GM19238 (cell line): ENCODE measurements at regions not wholly inside any gene's neighbourhood (a gene's known extent, or its start where the extent isn't known, plus 50 kb on each side); places are given as distances from the start of the nearest gene placed in this dataset.

Source experiments
- DNase-seq: peaks from one replicate; pipeline ENCODE4 v3.0.0; 2011; ENCODE audit warnings: low spot score; ENCODE audit not compliant: insufficient read length

DNA sequence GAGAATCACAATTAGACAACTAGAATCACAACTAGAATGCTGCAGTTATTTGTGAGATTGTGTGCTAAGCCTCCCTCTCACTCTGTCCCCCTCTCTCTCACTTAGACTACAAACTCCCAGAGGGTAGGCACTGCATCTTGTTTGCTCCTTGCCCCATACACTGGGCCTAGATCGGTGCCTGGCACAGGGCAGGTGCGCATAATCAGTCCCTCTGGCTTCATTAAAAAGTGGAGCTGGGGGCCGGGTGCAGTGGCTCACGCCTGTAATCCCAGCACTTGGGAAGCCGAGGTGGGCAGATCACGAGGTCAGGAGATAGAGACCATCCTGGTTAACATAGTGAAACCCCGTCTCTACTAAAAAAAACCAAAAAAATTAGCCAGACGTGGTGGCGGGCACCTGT is 456.8 kb downstream of the MIAT start:
- DNase-seq = no peak

GRCh38 chr22:27115410-27115809 is 458.0 kb downstream of the MIAT start:
- no peak for DNase-seq

DNA sequence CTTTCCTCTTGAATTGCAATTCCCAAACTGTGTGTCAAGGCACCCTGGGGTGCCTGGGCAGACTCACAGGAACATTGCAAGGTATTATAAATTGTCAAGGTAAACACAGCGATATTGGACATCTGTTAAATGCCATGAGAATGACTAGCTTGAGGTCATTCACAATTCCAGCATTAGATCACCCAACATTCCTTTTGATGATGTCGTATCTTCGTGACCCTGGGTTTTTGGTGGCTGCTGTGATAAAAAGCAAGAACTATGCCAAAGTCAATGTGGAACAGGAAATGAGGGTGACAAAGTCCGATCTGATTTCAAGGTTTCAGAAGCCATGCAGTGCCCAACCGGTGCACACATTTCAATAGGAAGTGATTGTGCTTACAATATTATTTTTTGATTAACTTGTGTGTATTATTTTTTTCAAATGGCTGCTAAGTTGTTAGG is 458.4 kb downstream of the MIAT start:
- DNase-seq = no peak

DNA sequence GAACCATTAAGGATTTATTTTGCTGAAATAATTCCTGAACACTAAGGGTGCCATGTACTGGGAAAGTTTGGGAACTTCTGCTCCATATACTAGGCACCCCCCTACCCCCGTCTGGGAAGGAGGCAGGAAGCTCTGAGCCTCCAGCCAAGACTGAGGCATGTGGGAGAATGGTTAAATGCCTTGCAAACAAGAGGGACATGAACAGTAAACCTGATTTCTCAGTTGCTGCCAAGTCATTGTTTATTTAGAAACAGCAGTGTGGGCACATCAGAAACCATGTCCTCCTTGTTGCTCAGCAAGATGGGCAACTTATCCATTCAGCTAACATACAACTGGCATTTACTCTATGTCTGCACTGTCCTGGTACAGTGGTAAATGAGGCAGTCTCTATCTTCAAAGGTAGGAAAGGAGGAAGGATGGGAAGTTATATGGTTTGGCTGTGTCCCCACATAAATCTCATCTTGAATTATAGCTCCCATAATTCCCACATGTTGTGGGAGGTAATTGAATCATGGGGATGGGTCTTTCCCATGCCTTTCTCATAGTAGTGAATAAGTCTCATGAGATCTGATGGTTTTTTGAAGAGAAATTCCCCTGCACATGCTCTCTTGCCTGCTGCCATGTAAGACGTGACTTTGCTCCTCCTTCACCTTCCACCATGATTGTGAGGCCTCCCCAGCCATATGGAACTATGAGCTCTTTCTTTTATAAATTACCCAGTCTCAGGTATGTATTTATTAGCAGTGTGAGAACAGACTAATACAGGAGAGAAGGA is 459.1 kb downstream of the MIAT start:
- DNase-seq = no peak

DNA sequence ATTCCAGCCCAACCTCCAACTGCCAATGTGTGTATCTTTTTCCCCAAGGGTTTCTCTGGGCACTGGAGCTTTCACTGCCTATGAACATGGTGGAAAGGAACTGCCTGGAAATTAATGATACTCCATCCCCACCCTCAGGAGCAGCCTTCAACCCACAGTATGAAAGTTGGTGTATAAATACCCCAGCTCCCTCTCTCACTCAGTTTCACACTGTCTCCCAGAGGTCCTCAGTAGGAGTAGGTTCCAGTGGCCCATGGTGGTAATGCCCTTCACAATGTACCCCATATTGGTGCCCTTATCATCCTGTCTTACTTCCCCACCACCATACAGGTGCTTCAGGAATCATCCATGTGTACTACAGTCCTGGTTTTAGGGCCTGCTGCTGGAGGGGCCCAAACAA is 462.6 kb downstream of the MIAT start:
- DNase-seq = no peak

DNA sequence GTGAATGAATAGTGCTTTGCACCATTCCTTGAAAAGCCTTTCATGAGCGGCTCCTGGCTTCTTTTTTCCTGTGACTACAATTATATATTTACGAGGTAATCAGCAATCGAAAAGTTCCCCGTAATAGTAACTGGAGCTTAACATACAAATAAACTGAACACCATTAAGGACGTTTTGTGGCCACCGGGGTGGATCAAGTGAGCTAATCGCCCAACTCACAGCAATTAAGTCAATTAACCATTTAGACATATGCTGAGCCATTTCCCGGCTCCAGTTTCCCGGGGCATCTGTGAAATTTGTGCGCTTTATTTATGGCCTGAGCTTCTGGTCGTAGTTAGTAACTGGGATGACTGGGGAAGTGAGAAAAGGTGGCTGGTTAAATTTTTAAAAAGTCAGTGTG is 465.2 kb downstream of the MIAT start:
- DNase-seq = no peak

GRCh38 chr22:27123880-27124279 is 466.5 kb downstream of the MIAT start:
- DNase-seq = no peak

DNA sequence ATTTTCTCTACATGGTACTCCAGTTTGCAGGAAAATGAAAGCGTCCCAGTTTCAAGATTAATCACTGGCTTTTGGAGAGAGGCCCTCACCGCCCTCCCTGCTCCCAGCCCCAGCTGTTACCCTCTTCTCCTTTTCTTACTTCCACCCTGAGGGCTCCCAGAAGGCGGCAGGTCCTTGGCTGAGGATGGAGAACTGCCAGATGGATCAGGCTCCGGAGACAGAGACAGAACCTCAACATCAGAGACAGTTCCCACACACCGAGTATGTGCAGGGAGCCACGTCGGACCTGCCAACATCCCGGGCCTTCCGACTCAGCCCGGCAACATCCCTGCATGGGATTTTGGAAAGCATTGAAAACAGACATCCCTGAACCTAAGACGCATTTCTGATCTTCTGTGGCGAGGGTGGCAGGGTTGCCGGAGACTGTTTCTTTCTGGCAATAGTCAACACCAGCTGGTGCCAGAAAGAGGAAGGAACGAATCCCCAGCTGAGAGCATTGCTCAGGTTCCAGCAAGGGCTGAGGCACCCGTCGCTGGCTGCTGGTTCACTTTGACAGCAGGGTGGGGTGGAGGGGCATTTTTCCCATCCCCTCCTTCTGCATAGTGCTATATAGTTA is 467.1 kb downstream of the MIAT start:
- no peak for DNase-seq

GRCh38 chr22:27125539-27125938 is 468.2 kb downstream of the MIAT start:
- no peak for DNase-seq

DNA sequence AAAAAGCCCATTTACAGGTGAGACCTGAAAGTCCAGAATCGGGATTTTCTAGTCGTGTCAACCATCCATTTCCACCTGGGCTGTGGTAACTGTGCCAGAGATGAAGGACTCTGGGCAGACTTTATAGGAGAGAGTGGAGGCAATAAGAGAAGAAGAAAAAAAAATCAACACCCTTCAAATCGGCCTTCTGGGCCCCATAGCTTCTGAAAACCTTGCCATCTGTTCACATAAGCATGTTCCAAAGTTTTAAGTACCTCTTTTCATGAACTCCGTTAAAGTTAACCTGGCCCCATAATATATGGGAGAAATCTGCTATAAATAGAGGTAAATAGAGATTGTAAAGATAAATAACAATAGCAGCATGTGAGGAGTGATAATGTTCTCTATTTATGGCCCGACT is 470.5 kb downstream of the MIAT start:
- no peak for DNase-seq

GRCh38 chr22:27128461-27129085 is 471.2 kb downstream of the MIAT start:
- DNase-seq = no peak

- no peak for DNase-seq
These were observed 471.9 kb downstream of the MIAT start for GRCh38 chr22:27129266-27129665.

- DNase-seq = no peak
These were observed 473.5 kb downstream of the MIAT start for GRCh38 chr22:27130906-27131305.

- no peak for DNase-seq
These were observed 474.0 kb downstream of the MIAT start for GRCh38 chr22:27131346-27131745.

- DNase-seq = no peak
These were observed 475.0 kb downstream of the MIAT start for GRCh38 chr22:27132400-27132799.

DNA sequence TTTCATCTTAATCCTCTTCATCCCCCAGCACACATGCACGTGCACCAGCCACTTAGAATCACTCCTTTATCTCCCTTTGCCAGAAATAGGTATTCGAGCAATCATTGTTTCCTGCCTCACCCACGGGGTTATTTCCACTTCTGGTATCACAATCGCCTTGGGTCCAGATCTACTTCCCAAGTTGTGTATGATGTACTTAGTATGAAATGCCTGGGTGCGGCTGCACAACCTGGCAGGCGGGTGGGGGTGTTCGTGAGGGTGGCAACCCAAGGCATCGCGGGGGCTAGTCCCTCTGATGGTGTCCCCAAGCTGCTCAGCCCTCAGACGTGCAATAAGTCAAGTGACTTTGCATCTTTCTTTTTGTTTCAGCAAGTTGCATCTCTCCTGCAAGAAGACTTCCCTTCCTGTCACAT is 475.6 kb downstream of the MIAT start:
- no peak for DNase-seq

GRCh38 chr22:27133681-27134314 is 476.4 kb downstream of the MIAT start:
- DNase-seq = no peak

DNA sequence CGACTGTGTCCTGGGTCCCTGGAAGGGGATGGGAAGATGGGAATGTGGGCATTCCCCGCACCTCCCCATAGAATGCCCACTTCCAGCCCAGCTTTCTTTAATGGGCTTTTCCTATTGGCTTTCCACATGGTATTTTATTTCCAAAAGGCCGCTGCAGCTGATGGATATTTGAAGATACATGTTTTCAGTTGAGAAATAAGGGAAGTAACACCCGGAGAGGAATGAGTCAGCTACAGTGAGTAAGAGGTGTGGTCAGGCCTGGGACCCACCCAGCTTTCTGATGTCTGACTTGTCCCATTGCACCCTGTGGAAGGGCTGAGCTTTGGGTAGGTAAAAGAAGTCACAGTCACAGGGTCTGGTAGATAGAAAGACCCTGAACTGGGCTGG is 476.9 kb downstream of the MIAT start:
- no peak for DNase-seq

DNA sequence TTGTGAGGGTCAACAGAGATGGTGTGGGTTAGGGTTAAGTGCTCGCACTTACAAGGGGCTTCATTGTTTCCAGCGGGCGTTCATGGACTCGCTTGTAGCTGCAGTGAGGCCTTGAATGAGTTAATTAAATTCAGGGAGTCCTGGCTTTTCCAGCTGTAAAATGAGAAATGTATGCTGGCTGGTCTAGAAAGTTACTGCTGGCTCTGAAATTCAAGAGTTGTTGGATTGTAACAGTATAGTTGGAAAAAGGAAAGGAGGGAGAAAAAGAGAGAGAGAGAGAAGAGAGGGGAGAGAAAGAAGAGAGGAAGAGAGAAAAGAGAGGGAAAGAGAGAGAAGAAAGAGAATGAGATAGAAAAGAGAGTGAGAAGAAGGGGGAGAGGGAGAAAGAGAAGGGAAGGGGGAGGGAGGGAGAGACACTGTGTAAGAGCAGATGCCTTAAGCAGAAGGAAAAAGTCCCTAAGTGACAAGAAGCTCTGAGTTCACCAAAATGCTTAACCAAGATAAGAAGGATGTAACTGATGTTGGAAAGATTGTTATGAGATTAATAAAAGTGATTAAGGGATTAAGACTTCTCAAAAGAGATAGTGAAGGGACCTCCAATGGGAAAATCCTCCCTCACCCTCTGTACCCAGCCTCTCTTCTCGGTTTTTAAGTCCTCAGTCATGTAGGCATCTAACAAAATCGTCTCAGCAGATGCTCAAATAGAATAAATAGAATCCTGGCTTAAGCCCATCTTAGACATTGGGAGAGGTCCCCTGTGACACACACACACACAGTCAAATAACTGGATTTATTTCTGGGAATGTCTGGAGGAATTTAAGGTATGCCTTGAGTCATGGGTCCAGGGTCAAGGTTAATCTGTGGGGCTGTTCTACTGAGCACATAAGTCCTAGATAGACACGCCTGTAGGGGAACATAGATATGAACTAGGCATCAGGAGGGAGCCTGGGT is 477.9 kb downstream of the MIAT start:
- no peak for DNase-seq

DNA sequence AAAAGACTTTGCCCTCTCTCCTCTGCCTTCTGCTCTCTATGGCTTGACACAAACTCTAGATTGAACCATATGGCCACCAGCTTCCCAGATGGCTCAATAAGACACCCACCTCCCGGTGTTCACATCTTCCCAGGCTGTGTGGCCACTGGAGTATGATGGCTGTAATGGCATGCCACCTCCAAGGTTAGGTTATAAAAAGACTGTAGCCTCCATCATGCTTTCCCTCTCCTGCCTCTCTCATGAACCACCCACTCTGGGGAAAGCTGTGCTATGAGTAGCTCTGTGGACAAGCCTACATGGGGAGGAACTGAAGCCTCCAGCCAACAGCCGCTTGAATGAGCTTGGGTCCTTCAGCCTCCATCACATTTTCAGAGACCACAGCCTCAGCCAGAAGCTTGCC is 479.2 kb downstream of the MIAT start:
- DNase-seq = no peak

- no peak for DNase-seq
These were observed 480.5 kb downstream of the MIAT start for GRCh38 chr22:27137871-27138337.
